HTR-8/SVneo (cell line): ENCODE measurements at regions not wholly inside any gene's neighbourhood (a gene's known extent, or its start where the extent isn't known, plus 50 kb on each side); places are given as distances from the start of the nearest gene placed in this dataset.
A peak's percentile ranks its signal among the peaks of the same experiment; 100 is the strongest.
"Not testable (repeated sequence)": the region's sequence is repeated elsewhere in the genome, so short reads cannot be mapped to it uniquely, and the experiment has no call there.

Experiments
- DNase-seq: peaks from one replicate; pipeline ENCODE4 v3.0.0; 2011; ENCODE audit warnings: low spot score, mixed read lengths; ENCODE audit not compliant: insufficient read length
- FAIRE-seq: peaks from 2 replicates; lab custom pipeline; 2011; peaks lifted over from hg19 to GRCh38; lab: Jason Lieb, UNC

DNA sequence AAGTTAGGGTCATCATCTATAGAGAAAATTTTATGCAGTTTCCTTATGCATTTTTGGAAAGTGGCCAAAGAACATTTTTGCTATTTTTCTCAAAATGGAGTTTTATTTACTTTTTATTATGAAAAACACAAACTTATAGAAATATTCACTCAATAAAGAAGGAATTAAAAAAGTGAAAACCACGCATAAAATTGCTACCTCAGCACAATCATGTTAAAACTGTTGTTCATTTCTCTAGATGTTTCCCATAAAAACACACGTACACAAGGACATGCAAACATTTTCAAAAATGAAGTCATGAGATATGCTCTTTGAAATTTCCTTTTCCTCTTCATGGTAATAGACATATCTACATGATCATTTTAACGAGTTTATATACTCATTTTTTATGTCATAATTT lies 536.8 kb upstream of the MAGEB18 start:
- DNase-seq, result no peak
- no peak for FAIRE-seq

- no peak for FAIRE-seq
- no peak for DNase-seq
These were observed 519.9 kb upstream of the MAGEB18 start for GRCh38 chrX:25618248-25618647.

- FAIRE-seq (no peak), DNase-seq (no peak)
These were observed 497.9 kb upstream of the MAGEB18 start for GRCh38 chrX:25640276-25640675.

DNA sequence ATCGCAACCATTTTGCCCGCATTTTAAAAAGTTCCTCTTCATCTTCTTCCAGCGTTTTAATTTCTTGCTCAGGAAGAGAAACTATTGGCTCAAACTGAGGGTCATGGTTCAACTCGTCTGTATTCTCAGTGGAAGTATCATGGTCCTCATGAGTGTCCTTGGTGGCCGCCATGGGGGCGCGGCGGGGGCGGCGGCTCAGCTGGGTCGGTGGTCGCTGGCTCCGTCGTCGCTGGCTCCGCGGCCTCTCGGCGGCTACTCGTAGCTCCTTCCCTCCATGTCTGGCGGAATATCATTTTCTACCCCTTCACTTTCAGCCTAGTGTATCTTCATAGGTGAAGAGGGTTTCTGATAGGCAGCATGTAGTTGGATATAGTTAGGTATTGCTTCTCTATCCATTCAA lies 492.0 kb upstream of the MAGEB18 start:
- FAIRE-seq, result no peak
- no peak for DNase-seq

DNA sequence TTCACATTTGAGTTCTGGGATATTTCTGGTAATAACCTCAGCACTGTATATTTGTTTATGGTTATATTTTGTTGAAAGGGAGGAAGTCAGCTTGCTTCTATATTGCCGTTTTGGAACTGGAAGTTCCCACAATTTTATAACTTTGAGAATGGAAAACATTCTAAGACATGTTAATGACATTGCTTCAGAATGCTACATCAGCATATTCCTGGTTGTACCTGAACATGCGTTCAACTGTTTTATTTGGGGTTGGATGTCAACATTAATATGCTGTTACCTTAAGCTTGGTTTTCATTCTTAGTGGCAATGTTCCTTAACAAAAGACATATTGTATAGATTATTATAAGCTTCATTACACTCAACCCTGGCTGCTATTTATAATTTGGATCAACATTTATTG lies 489.4 kb upstream of the MAGEB18 start:
- FAIRE-seq, result no peak
- no peak for DNase-seq

DNA sequence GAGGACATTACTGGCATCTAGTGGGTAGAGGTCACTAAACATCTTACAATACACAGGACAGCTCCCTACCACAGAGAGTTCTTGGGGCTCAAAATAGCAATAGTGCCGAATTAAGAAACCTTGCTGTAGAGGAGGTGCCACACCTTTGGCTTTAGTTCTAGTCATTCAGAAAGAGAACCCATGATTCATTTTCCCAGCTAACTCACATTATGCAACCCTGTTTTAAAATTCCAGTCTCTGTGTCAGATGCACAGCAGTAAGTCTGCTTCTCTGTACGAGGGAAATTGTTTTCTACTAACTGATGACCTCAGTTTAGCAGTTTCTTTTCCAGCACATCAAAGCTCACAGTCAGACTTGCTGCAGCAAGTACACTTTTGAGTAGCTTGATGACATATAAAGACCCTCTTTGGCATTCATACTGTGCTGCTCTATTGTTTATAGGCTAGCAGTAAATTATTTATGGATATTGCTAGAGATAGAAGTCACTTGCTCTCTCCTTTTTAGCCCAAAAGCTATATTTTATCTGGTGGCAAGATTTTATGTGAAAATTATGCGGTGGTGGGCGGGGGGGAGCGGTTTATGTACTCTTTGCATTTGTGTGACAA lies 487.8 kb upstream of the MAGEB18 start:
- DNase-seq, result no peak
- no peak for FAIRE-seq

GRCh38 chrX:25659317-25659716 lies 478.8 kb upstream of the MAGEB18 start:
- FAIRE-seq, result no peak
- DNase-seq, result no peak

GRCh38 chrX:25663701-25664100 lies 474.4 kb upstream of the MAGEB18 start:
- FAIRE-seq (no peak), DNase-seq (no peak)

GRCh38 chrX:25665431-25665830 lies 472.7 kb upstream of the MAGEB18 start:
- FAIRE-seq (no peak), DNase-seq (no peak)

GRCh38 chrX:25667681-25668080 lies 470.5 kb upstream of the MAGEB18 start:
- FAIRE-seq, result no peak

GRCh38 chrX:25674776-25675175 lies 463.4 kb upstream of the MAGEB18 start:
- FAIRE-seq, result no peak
- DNase-seq, result no peak

More at GRCh38 chrX:25667681-25668080, 470.5 kb upstream of the MAGEB18 start:
- DNase-seq, result no peak

GRCh38 chrX:25701876-25702275 lies 436.3 kb upstream of the MAGEB18 start:
- peak; percentile 28 for FAIRE-seq
- no peak for DNase-seq

- FAIRE-seq, result no peak
- DNase-seq, result no peak
These were observed 421.0 kb upstream of the MAGEB18 start for GRCh38 chrX:25717122-25717521.

GRCh38 chrX:25721564-25721963 lies 416.6 kb upstream of the MAGEB18 start:
- DNase-seq (no peak), FAIRE-seq (no peak)

- FAIRE-seq, result no peak
These were observed 411.6 kb upstream of the MAGEB18 start for GRCh38 chrX:25726539-25726938.

DNA sequence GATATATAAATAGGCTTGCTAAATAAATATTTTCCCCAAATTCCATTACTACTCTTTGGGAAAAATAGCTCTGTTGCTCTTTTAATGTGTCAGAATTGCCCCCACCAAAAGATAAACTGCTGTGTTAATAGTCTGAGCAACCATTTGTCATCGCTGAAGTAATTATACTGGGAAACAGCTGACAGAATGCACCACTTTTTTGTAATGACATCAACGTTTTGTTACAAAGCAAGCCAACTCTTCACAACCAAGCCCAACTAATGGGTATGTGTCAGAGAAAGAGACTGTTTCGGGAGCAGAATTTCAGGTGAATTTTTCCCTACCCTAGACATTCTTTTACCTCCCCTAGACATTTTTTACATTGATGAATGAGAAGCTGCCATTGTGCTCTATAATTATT lies 405.0 kb upstream of the MAGEB18 start:
- DNase-seq, result no peak
- no peak for FAIRE-seq

More at GRCh38 chrX:25726539-25726938, 411.6 kb upstream of the MAGEB18 start:
- no peak for DNase-seq

DNA sequence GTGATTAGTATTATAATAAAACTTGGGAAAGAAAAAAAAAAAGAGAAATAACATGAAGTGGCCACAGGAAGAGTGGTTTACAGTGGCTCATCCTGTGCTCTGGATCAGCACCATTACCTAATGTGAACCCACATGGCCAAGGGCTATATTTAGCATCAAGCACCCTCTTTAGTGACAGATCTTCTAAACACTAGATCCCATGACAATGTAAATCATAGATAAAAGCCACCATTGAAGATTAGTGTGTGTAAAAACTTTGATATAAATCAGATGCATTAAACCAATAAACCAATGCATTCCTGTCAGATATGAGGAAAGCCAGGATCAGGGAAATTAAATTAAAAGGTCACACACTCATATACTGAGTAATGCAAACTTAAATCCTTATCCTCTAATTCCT lies 400.6 kb upstream of the MAGEB18 start:
- no peak for FAIRE-seq
- no peak for DNase-seq

DNA sequence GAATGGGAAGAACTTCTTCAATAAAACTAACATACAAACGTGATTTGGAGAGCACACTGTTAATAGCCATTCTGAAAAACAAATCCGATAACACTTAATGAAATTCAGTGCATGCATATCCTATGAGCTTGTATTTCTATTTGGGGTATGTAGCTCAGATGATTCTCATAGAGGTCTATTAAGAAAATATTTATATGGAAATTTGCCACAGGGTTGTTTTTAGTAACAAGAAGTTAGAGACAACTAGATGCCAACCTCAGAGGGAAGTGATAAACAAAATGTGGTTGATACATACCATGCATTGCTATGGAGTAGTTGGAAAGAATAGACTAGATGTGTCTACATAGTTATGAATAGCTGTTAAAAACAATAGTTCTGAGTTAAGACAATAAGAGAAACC lies 395.8 kb upstream of the MAGEB18 start:
- FAIRE-seq (no peak), DNase-seq (no peak)

- DNase-seq (no peak), FAIRE-seq (no peak)
These were observed 383.7 kb upstream of the MAGEB18 start for GRCh38 chrX:25754399-25754798.

DNA sequence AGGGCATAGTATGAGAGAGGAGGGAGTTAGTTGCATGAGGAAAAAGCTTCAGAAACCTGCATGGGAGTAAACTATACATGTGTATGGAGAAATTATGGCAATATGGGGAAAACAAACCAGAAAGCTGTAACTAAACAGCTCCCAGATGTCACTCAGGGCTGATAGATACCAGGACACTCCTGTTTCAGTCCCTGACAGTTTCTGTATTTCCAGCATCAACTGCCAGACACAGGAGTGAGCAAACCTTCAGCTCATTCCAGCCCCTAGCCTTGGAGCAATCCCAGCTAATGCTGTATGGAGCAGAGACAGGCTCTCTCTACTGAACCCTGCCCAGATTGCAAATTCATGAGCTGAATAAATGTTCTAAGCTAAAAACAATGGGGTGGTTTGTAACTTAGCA lies 382.9 kb upstream of the MAGEB18 start:
- no peak for FAIRE-seq
- DNase-seq, result no peak

DNA sequence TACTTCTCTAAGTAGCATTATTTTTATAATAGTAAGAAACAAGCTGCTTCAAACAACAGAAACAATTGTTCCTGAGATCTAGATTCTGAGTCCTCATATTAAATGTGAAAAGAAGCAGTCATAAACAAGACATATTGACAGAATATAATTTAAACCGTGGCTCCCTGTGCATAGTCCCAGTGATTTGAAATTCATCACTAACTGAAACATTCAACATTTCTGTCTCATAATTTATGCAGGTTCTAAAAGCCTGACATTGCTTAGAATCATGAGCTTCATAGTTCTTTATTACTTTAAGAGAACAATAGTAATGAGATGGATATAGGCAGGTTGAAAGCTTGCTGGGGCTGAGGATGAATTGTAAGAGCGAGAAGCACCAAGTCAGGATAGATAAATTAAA lies 375.5 kb upstream of the MAGEB18 start:
- FAIRE-seq, result no peak
- no peak for DNase-seq

DNA sequence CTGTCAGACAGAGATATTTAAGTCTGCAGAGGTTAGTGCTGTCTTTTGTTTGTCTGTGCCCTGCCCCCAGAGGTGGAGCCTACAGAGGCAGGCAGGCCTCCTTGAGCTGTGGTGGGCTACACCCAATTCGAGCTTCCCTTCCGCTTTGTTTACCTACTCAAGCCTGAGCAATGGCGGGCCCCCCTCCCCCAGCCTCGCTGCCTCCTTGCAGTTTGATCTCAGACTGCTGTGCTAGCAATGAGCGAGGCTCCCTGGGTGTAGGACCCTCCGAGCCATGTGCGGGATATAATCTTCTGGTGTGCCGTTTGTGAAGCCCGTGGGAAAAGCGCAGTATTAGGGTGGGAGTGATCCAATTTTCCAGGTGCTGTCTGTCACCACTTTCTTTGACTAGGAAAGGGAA lies 366.3 kb upstream of the MAGEB18 start:
- not testable (repeated sequence) for FAIRE-seq, DNase-seq

DNA sequence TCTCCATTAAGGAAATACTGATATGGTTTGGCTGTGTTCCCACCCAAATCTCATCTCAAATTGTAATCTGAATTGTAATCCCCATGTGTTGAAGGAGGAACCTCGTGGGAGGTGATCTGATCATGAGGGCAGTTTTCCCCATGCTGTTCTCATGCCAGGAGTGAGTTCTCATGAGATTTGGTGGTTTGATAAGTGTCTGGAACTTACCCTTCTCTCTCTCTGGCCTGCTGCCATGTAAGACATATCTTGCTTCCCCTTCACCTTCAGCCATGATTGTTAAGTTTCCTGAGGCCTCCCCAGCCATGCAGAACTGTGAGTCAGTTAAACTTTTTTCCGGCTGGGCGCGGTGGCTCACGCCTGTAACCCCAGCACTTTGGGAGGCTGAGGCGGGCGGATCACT lies 340.3 kb upstream of the MAGEB18 start:
- peak; percentile 4 for FAIRE-seq

More for the DNA sequence above, 340.3 kb upstream of the MAGEB18 start:
- not testable (repeated sequence) for DNase-seq
